Liver (tissue), 3 donors: ENCODE measurements at regions not wholly inside any gene's neighbourhood (a gene's known extent, or its start where the extent isn't known, plus 50 kb on each side); places are given as distances from the start of the nearest gene placed in this dataset.

Experiments used
- CTCF ChIP-seq: fragments of 150-350 bp; IDR thresholded peaks from 2 replicates; pipeline ENCODE4 v1.5.1; 2017; ENCODE audit warnings: improper control_type of control experiment, low read depth, low read length; ENCODE audit not compliant: missing input control
- TAF1 ChIP-seq: conservative IDR thresholded peaks from 2 replicates; pipeline ENCODE4 v1.6.1; 2016; ENCODE audit warnings: antibody characterized with exemption, mild to moderate bottlenecking
- YY1 ChIP-seq: IDR thresholded peaks from 2 replicates; pipeline ENCODE4 v1.6.1; 2016; ENCODE audit warnings: antibody characterized with exemption, mild to moderate bottlenecking
- donor health status: healthy.
- donor health status: healthy.

GRCh38 chr15:53416219-53416940, 343.1 kb downstream of the WDR72 start:
- TF ChIP-seq TAF1 (peak; percentile 45), CTCF (no peak), YY1 (peak; percentile 70)
